K562 (cell line): ENCODE measurements at regions not wholly inside any gene's neighbourhood (a gene's known extent, or its start where the extent isn't known, plus 50 kb on each side); places are given as distances from the start of the nearest gene placed in this dataset.

Experiments used
- CBFA2T2 ChIP-seq: fragments of 450-650 bp; conservative IDR thresholded peaks from 2 replicates; pipeline ENCODE4 v1.6.1; 2017; ENCODE audit warnings: mild to moderate bottlenecking
- CTCF ChIP-seq, 3 experiments: IDR thresholded peaks in 2 of 3; conservative IDR thresholded peaks in 1 of 3; 2 replicates each; pipeline ENCODE4 v1.5.1; 2011 to 2012; ENCODE audit warnings: low read length in 3 of 3, mild to moderate bottlenecking in 3 of 3, control low read depth in 2 of 3, improper control_type of control experiment in 1 of 3, inconsistent platforms in 1 of 3, low read depth in 1 of 3, mixed read lengths in 1 of 3, moderate library complexity in 1 of 3; ENCODE audit not compliant: insufficient read depth in 2 of 3
- EP300 ChIP-seq: IDR thresholded peaks from 2 replicates; pipeline ENCODE4 v1.6.1; 2012; ENCODE audit warnings: low read length, improper control_type of control experiment
- PRPF4 ChIP-seq: fragments of 200-400 bp; formaldehyde crosslinking; IDR thresholded peaks from one replicate; pipeline ENCODE4 v1.6.1; 2017; ENCODE audit warnings: low read length, low read depth, mild to moderate bottlenecking; ENCODE audit not compliant: insufficient read depth, poor library complexity, severe bottlenecking
- YBX1 ChIP-seq: fragments of 450-650 bp; IDR thresholded peaks from 2 replicates; pipeline ENCODE4 v1.7.1; 2016; ENCODE audit warnings: mild to moderate bottlenecking

DNA sequence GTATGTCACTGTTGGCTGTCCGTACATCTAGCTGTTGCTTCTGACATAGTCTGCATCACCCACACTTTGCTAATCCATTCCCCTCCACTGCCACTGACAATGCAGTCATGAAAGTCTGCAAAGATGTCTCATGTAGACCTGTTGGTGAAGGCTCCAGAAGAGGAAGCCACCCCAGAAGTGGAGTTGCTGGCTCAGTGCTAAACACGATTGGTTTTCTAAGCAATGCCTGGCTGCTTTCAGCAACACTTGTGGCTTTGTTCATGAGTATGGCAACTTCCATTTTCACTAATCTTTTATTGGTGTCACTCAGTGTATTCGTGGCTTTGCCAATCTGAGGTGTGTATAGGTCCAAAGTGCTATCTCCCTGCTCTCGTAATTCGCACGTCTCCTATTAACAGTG is 288.1 kb downstream of the GADD45G start:
- TF ChIP-seq CBFA2T2, result no peak
- no peak for TF ChIP-seq YBX1
- no peak for TF ChIP-seq PRPF4
- no peak for TF ChIP-seq EP300
- no peak for TF ChIP-seq CTCF (IDR thresholded peaks at IDR 0.05 in 2 of 3, conservative IDR thresholded peaks at IDR 0.05 in 1 of 3; ENCODE audit: insufficient read depth in 2 of 3, low read depth in 1 of 3, low read length in 3 of 3)
